ENCODE measurements at regions not wholly inside any gene's neighbourhood (a gene's known extent, or its start where the extent isn't known, plus 50 kb on each side); places are given as distances from the start of the nearest gene placed in this dataset.

DNA sequence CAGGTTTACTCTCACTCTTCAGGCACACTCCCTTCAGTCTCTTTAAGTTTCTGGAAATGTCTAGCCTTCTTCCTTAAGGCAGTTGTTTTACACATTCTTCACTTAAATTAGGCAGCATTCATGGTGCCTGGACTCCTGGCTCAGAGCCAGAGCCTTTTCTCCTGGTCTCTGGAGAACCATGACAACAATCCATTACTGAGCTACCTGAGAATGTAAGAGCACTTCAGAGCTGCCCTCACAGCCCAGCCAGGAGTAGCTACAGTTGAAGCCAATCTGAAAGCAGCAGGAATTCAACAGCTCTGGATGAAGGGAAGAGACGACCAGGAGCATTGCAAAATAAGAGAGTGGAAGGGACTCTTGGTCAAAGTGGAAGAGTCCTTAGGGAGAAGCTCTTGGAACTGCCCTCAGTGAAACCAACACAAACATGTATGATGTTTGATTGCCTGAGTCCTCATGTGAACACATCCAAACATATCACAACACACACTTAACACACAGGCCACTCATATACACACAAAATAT is 416.8 kb upstream of the SPTLC3 start:
- no TSS peak for BruUV-seq (replicated peaks)
- intact Hi-C loops (cut with micrococcal nuclease) = no loop called here
- no peak for TF ChIP-seq CTCF (IDR thresholded peaks at IDR 0.05; ENCODE audit: unreplicated experiment)
- no peak for DNase-seq (ENCODE audit: unreplicated experiment)
- H3K27me3 Mint-ChIP-seq (ENCODE audit: insufficient read depth, unreplicated experiment) = no peaks in the 10 kb centered on the region
- ChIA-PET CTCF (no interaction called here), POLR2A (no interaction called here)
- no peaks in the 10 kb centered on the region for H3K36me3 Mint-ChIP-seq (ENCODE audit: insufficient read depth, unreplicated experiment)
- no peaks in the 10 kb centered on the region for H3K4me1 Mint-ChIP-seq (ENCODE audit: insufficient read depth, unreplicated experiment)
- H3K27ac Mint-ChIP-seq (ENCODE audit: low read depth, unreplicated experiment) = no peak overlapping the region
- no peak overlapping the region for H3K4me3 Mint-ChIP-seq (ENCODE audit: unreplicated experiment)
- H3K9me3 Mint-ChIP-seq (ENCODE audit: unreplicated experiment) = peaks cover 18% of the 10 kb centered on the region

DNA sequence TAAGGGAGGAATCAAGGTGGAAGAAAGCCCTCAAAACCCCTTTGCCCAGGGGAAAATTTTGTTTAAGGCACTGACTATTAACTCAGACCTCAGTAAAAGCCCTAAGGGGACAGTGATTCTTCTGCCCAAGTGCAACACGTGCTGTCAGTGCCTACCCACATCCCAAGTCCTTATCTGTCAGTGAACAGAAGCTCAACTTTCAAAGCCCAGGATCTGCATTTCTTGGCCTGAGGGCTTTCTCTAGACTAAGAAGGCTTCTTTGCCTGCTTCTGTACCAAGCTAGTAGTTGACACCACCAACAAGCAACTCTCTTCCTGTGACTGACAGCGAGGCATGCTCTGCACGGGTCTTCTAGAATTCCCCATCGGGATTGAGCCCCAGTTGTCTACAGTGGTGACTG is 416.0 kb upstream of the SPTLC3 start:
- no peaks in the 10 kb centered on the region for H3K4me1 Mint-ChIP-seq (ENCODE audit: insufficient read depth, unreplicated experiment)
- CTCF ChIA-PET = no interaction called here
- no TSS peak for BruUV-seq (replicated peaks)
- POLR2A ChIA-PET = no interaction called here
- no peak for TF ChIP-seq CTCF (IDR thresholded peaks at IDR 0.05; ENCODE audit: unreplicated experiment)
- no peak for DNase-seq (ENCODE audit: unreplicated experiment)
- H3K27ac Mint-ChIP-seq (ENCODE audit: low read depth, unreplicated experiment) = no peak overlapping the region
- no peak overlapping the region for H3K4me3 Mint-ChIP-seq (ENCODE audit: unreplicated experiment)
- H3K27me3 Mint-ChIP-seq (ENCODE audit: insufficient read depth, unreplicated experiment) = no peaks in the 10 kb centered on the region
- no peaks in the 10 kb centered on the region for H3K36me3 Mint-ChIP-seq (ENCODE audit: insufficient read depth, unreplicated experiment)
- peaks cover 21% of the 10 kb centered on the region for H3K9me3 Mint-ChIP-seq (ENCODE audit: unreplicated experiment)
- intact Hi-C loops (cut with micrococcal nuclease) = no loop called here

DNA sequence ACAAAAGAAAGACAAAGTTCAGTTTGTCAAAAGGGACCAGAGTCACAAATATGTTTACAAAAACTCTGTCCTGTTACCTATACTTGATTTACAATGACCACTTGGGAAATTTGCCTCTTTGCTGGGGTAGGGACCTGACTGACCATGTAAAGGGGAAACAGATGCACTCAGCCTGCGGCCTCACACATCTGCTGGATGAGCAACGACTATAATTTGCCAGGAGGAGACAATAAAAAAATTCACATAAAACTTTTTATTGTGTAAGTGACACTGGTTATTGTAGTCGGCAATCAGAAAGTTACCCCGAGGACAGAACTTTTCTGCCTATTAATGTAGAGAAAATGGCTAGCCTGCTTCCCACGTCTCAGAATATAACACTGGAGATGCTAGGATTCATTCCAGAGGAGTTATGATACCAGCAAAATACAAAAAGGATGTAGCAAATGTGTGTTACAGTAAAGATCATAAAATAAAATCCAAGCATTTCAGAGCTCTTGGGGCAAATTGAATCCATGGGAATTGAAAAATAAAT is 415.4 kb upstream of the SPTLC3 start:
- no peaks in the 10 kb centered on the region for H3K27me3 Mint-ChIP-seq (ENCODE audit: insufficient read depth, unreplicated experiment)
- POLR2A ChIA-PET = no interaction called here
- H3K27ac Mint-ChIP-seq (ENCODE audit: low read depth, unreplicated experiment) = no peak overlapping the region
- no peaks in the 10 kb centered on the region for H3K4me1 Mint-ChIP-seq (ENCODE audit: insufficient read depth, unreplicated experiment)
- no TSS peak for BruUV-seq (replicated peaks)
- no peak overlapping the region for H3K4me3 Mint-ChIP-seq (ENCODE audit: unreplicated experiment)
- intact Hi-C loops (cut with micrococcal nuclease) = no loop called here
- no peak for TF ChIP-seq CTCF (IDR thresholded peaks at IDR 0.05; ENCODE audit: unreplicated experiment)
- CTCF ChIA-PET = interaction anchor here (0.6 to 0.8 kb wide), 2 partner anchors 15 to 706 kb away, joined by 3 read pairs; no protein-coding TSS in a partner anchor
- DNase-seq (ENCODE audit: unreplicated experiment) = no peak
- no peaks in the 10 kb centered on the region for H3K36me3 Mint-ChIP-seq (ENCODE audit: insufficient read depth, unreplicated experiment)
- H3K9me3 Mint-ChIP-seq (ENCODE audit: unreplicated experiment) = peaks cover 21% of the 10 kb centered on the region

DNA sequence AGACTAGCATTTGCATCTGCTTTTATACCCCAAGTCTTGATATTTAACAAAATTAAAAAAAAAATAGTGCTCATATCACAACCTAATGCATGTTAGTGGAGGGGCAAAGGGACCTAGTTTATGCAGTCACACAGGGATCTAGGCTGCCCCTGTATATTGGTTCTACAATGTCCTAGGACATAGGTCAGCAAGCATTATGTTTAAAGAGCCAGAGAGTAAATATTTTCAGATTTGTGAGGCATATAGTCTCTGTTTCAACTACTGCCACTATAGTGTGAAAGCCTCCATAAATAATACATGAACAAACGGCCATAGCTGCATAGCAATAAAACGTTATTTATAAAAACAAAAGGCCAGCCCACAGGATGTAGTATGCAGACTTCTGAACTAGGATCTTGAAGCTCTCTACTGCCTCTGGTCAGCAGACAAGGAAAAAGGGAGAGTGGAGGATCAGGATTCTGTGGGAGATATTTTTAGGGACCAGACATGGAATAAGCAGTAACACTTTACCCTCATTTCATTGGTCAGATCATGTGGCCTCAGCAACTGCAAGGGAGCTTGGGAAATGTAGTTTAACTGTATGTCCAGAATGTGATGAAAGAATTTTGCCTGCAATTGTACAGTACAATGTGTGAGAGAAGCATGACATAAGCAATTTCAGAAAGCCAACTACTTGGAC is 414.2 kb upstream of the SPTLC3 start:
- POLR2A ChIA-PET = interaction anchor here (0.6 kb wide), 1 partner anchor 1052 kb away, joined by 3 read pairs; no protein-coding TSS in a partner anchor
- Mint-ChIP-seq H3K36me3 (ENCODE audit: insufficient read depth, unreplicated experiment) (no peaks in the 10 kb centered on the region), H3K9me3 (ENCODE audit: unreplicated experiment) (peaks cover 21% of the 10 kb centered on the region), H3K4me3 (ENCODE audit: unreplicated experiment) (no peak overlapping the region), H3K27ac (ENCODE audit: low read depth, unreplicated experiment) (no peak overlapping the region), H3K27me3 (ENCODE audit: insufficient read depth, unreplicated experiment) (no peaks in the 10 kb centered on the region), H3K4me1 (ENCODE audit: insufficient read depth, unreplicated experiment) (no peaks in the 10 kb centered on the region)
- TF ChIP-seq CTCF (IDR thresholded peaks at IDR 0.05; ENCODE audit: unreplicated experiment) = no peak
- DNase-seq (ENCODE audit: unreplicated experiment) = peak; percentile 70
- CTCF ChIA-PET = interaction anchor here (0.7 kb wide), 1 partner anchor 28 kb away, joined by 3 read pairs; no protein-coding TSS in a partner anchor
- no TSS peak for BruUV-seq (replicated peaks)
- intact Hi-C loops (cut with micrococcal nuclease) = no loop called here

Measured in MCF 10A (cell line).